K562 (cell line): ENCODE measurements at regions not wholly inside any gene's neighbourhood (a gene's known extent, or its start where the extent isn't known, plus 50 kb on each side); places are given as distances from the start of the nearest gene placed in this dataset.

ENCODE experiments used
- CTCF ChIP-seq, 3 experiments: IDR thresholded peaks in 2 of 3; conservative IDR thresholded peaks in 1 of 3; 2 replicates each; pipeline ENCODE4 v1.5.1; 2011 to 2012; ENCODE audit warnings: low read length in 3 of 3, mild to moderate bottlenecking in 3 of 3, control low read depth in 2 of 3, improper control_type of control experiment in 1 of 3, inconsistent platforms in 1 of 3, low read depth in 1 of 3, mixed read lengths in 1 of 3, moderate library complexity in 1 of 3; ENCODE audit not compliant: insufficient read depth in 2 of 3
- E2F6 ChIP-seq, 2 experiments: IDR thresholded peaks; 2 replicates each; pipeline ENCODE4 v1.6.1; 2011; ENCODE audit warnings: borderline replicate concordance in 1 of 2, control low read depth in 1 of 2, low read depth in 1 of 2, low read length in 1 of 2, mild to moderate bottlenecking in 1 of 2, mixed read lengths in 1 of 2, moderate library complexity in 1 of 2; ENCODE audit not compliant: insufficient read depth in 1 of 2, insufficient read length in 1 of 2, poor library complexity in 1 of 2, severe bottlenecking in 1 of 2; ENCODE audit errors: extremely low read depth in 1 of 2
- EZH2 ChIP-seq: IDR thresholded peaks from 2 replicates; pipeline ENCODE4 v1.6.1; 2012; ENCODE audit warnings: low read depth, mild to moderate bottlenecking, inconsistent platforms, low read length, borderline replicate concordance
- POLR2A ChIP-seq: fragments of 450-650 bp; conservative IDR thresholded peaks from 2 replicates; pipeline ENCODE4 v1.6.1; 2016
- THAP7 ChIP-seq: fragments of 250-450 bp; sonication (Bioruptor Pico); IDR thresholded peaks from 2 replicates; pipeline ENCODE4 v1.5.0; 2021
- USF2 ChIP-seq: sonication (generic); formaldehyde crosslinking; IDR thresholded peaks from 2 replicates; pipeline ENCODE4 v1.5.0; 2020; ENCODE audit warnings: missing genetic modification reagents
- YY1 ChIP-seq, 3 experiments: IDR thresholded peaks; 2 replicates each; pipeline ENCODE4 v1.6.1; 2011; ENCODE audit warnings: low read length in 2 of 3, mild to moderate bottlenecking in 2 of 3, moderate library complexity in 2 of 3, borderline replicate concordance in 1 of 3, control low read depth in 1 of 3, low read depth in 1 of 3; ENCODE audit not compliant: insufficient read depth in 3 of 3, insufficient replicate concordance in 2 of 3, control insufficient read depth in 1 of 3, insufficient read length in 1 of 3; ENCODE audit errors: extremely low read depth in 1 of 3
- ZNF134 ChIP-seq: fragments of 250-450 bp; sonication (Bioruptor Pico); conservative IDR thresholded peaks from 2 replicates; pipeline ENCODE4 v1.4.0; 2020

- TF ChIP-seq CTCF (IDR thresholded peaks at IDR 0.05 in 2 of 3, conservative IDR thresholded peaks at IDR 0.05 in 1 of 3; ENCODE audit: insufficient read depth in 2 of 3, low read depth in 1 of 3, low read length in 3 of 3) (no peak), YY1 (IDR thresholded peaks at IDR 0.05; ENCODE audit: borderline replicate concordance in 1 of 3, control insufficient read depth in 1 of 3, extremely low read depth in 1 of 3, insufficient read depth in 3 of 3, insufficient read length in 1 of 3, insufficient replicate concordance in 2 of 3, low read depth in 1 of 3, low read length in 2 of 3) (no peak), ZNF134 (CRISPR knock-in tag) (no peak), THAP7 (no peak), POLR2A (no peak), EZH2 (no peak), USF2 (CRISPR knock-in tag) (no peak), E2F6 (IDR thresholded peaks at IDR 0.05; ENCODE audit: borderline replicate concordance in 1 of 2, extremely low read depth in 1 of 2, insufficient read depth in 1 of 2, insufficient read length in 1 of 2, low read depth in 1 of 2, low read length in 1 of 2, poor library complexity in 1 of 2, severe bottlenecking in 1 of 2) (no peak)
These were observed 127.6 kb upstream of the MID1 start for GRCh38 chrX:10747975-10748374.
